ENCODE measurements at regions not wholly inside any gene's neighbourhood (a gene's known extent, or its start where the extent isn't known, plus 50 kb on each side); places are given as distances from the start of the nearest gene placed in this dataset.

- 55 to 65% methylated on average over 2 of the region's 2 CpGs for WGBS, 2 donors
- intact Hi-C loops (cut with DNase I), result no loop called here
- H3K36me3 ChIP-seq, result no peaks in the 10 kb centered on the region
Observed at GRCh38 chr2:198411936-198412335, 607.5 kb downstream of the PLCL1 start.

GRCh38 chr2:198408171-198408570 lies 603.8 kb downstream of the PLCL1 start:
- intact Hi-C loops (cut with DNase I), result no loop called here
- Histone ChIP-seq H3K4me3 (replicated peaks in 1 of 3) (no peak overlapping the region), H3K27ac (no peak overlapping the region), H3K4me1 (no peaks in the 10 kb centered on the region), H3K36me3 (no peaks in the 10 kb centered on the region), H3K9me3 (no peaks in the 10 kb centered on the region), H3K27me3 (no peaks in the 10 kb centered on the region)
- no peak for DNase-seq
- WGBS, 2 donors, result 32 to 33% methylated on average over 6 of the region's 6 CpGs
- no peak for TF ChIP-seq POLR2A (IDR thresholded peaks at IDR 0.05)
- TF ChIP-seq CTCF (IDR thresholded peaks at IDR 0.05), result no peak

More at GRCh38 chr2:198411936-198412335, 607.5 kb downstream of the PLCL1 start:
- H3K4me3 ChIP-seq (replicated peaks in 1 of 3), result no peak overlapping the region
- no peaks in the 10 kb centered on the region for H3K9me3 ChIP-seq
- no peak for DNase-seq
- no peak overlapping the region for H3K27ac ChIP-seq
- no peaks in the 10 kb centered on the region for H3K27me3 ChIP-seq
- TF ChIP-seq POLR2A (IDR thresholded peaks at IDR 0.05) (no peak), CTCF (IDR thresholded peaks at IDR 0.05) (no peak)
- H3K4me1 ChIP-seq, result no peaks in the 10 kb centered on the region

- no peak for DNase-seq
- Histone ChIP-seq H3K9me3 (no peaks in the 10 kb centered on the region), H3K27ac (no peak overlapping the region), H3K36me3 (no peaks in the 10 kb centered on the region), H3K27me3 (no peaks in the 10 kb centered on the region), H3K4me1 (no peaks in the 10 kb centered on the region), H3K4me3 (replicated peaks in 1 of 3) (no peak overlapping the region)
- TF ChIP-seq POLR2A (IDR thresholded peaks at IDR 0.05) (no peak), CTCF (IDR thresholded peaks at IDR 0.05) (no peak)
- intact Hi-C loops (cut with DNase I), result no loop called here
Observed at GRCh38 chr2:198405311-198405710, 600.9 kb downstream of the PLCL1 start.

- WGBS, 2 donors, result 84 to 88% methylated on average over 1 of the region's 1 CpG
- Histone ChIP-seq H3K36me3 (no peaks in the 10 kb centered on the region), H3K27ac (no peak overlapping the region), H3K27me3 (no peaks in the 10 kb centered on the region), H3K4me1 (no peaks in the 10 kb centered on the region), H3K9me3 (no peaks in the 10 kb centered on the region), H3K4me3 (replicated peaks in 1 of 3) (no peak overlapping the region)
- intact Hi-C loops (cut with DNase I), result no loop called here
- TF ChIP-seq CTCF (IDR thresholded peaks at IDR 0.05) (no peak), POLR2A (IDR thresholded peaks at IDR 0.05) (no peak)
- DNase-seq, result no peak
Observed at GRCh38 chr2:198401644-198402043, 597.3 kb downstream of the PLCL1 start.

- no peak for TF ChIP-seq CTCF (IDR thresholded peaks at IDR 0.05)
- no peak for TF ChIP-seq POLR2A (IDR thresholded peaks at IDR 0.05)
- 63 to 65% methylated on average over 5 of the region's 5 CpGs for WGBS, 2 donors
- Histone ChIP-seq H3K27ac (no peak overlapping the region), H3K9me3 (no peaks in the 10 kb centered on the region), H3K36me3 (no peaks in the 10 kb centered on the region), H3K27me3 (no peaks in the 10 kb centered on the region), H3K4me1 (no peaks in the 10 kb centered on the region), H3K4me3 (replicated peaks in 1 of 3) (no peak overlapping the region)
- DNase-seq, result no peak
- intact Hi-C loops (cut with DNase I), result no loop called here
Observed at GRCh38 chr2:198400999-198401398, 596.6 kb downstream of the PLCL1 start.

Measured in thyroid gland (tissue), 4 donors.